ENCODE measurements at regions not wholly inside any gene's neighbourhood (a gene's known extent, or its start where the extent isn't known, plus 50 kb on each side); places are given as distances from the start of the nearest gene placed in this dataset.

DNA sequence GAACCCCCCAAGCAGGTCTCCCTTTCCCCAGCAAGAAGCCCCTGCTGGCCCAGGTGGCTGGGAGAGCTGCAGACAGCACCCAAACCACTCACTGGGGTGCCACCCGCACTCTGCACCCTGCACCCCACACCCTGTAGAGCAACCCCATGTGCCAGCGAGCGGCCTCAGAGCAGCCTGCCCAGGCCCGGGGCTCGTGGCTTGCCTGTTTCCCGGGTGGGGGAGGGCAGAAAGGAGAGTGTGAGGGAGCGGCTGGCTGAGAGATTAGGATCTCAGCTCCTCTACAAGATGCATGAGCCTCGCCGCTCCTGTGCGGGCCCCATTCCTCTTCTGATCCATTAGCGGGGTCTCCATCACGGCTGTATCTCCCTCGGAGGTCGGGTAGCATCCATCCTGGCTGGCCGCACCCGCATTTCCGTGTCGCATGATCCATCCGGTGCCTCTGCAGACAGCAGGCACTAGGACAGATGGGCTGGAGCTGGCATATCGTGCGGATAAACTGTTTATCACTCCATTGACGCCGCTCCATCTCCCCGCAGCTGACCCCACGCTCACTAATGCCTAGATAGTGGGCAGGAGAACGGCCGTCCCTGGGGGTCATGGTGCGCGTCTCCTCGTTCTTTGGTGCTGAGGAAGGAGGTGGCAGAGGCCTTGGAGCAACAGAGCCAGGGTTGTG is 54.4 kb downstream of the MRPL36 start:
- TF ChIP-seq, protein P1, sequence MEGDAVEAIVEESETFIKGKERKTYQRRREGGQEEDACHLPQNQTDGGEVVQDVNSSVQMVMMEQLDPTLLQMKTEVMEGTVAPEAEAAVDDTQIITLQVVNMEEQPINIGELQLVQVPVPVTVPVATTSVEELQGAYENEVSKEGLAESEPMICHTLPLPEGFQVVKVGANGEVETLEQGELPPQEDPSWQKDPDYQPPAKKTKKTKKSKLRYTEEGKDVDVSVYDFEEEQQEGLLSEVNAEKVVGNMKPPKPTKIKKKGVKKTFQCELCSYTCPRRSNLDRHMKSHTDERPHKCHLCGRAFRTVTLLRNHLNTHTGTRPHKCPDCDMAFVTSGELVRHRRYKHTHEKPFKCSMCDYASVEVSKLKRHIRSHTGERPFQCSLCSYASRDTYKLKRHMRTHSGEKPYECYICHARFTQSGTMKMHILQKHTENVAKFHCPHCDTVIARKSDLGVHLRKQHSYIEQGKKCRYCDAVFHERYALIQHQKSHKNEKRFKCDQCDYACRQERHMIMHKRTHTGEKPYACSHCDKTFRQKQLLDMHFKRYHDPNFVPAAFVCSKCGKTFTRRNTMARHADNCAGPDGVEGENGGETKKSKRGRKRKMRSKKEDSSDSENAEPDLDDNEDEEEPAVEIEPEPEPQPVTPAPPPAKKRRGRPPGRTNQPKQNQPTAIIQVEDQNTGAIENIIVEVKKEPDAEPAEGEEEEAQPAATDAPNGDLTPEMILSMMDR (conservative IDR thresholded peaks at IDR 0.05 in 1 of 2, IDR thresholded peaks at IDR 0.05 in 1 of 2; ENCODE audit: low read depth in 1 of 2, low read length in 2 of 2), result no peak
- no peak for TF ChIP-seq EZH2 (IDR thresholded peaks at IDR 0.05; ENCODE audit: low read length, missing control alignments)

Data from fibroblast of lung (primary cell).